GM06990 (cell line): ENCODE measurements at regions not wholly inside any gene's neighbourhood (a gene's known extent, or its start where the extent isn't known, plus 50 kb on each side); places are given as distances from the start of the nearest gene placed in this dataset.

ENCODE experiments used
- DNase-seq: peaks from one replicate; pipeline ENCODE4 v3.0.0-alpha.2; 2011; ENCODE audit not compliant: insufficient read length; ENCODE audit errors: extremely low read depth
- H3K27me3 ChIP-seq: replicated peaks from 2 replicates; pipeline ENCODE4 v1.6.0; 2011; ENCODE audit warnings: low read length; ENCODE audit not compliant: control insufficient read depth, insufficient read depth
- H3K36me3 ChIP-seq: 2 replicates; pipeline ENCODE4 v1.5.1; 2011; ENCODE audit warnings: low read length; ENCODE audit not compliant: control insufficient read depth, insufficient read depth
- H3K4me3 ChIP-seq: replicated peaks from 2 replicates; pipeline ENCODE4 v1.5.1; 2011; ENCODE audit warnings: low read depth, mild to moderate bottlenecking, control low read depth, low read length
- CTCF ChIP-seq: IDR thresholded peaks from 2 replicates; pipeline ENCODE4 v1.5.1; 2011; ENCODE audit warnings: low read length, control low read depth, mild to moderate bottlenecking, inconsistent platforms; ENCODE audit not compliant: insufficient read depth, poor library complexity, severe bottlenecking

GRCh38 chr3:106512846-106513245, 644.0 kb upstream of the CBLB start:
- Histone ChIP-seq H3K27me3 (no peaks in the 10 kb centered on the region), H3K36me3 (no peaks in the 10 kb centered on the region), H3K4me3 (no peak overlapping the region)
- TF ChIP-seq CTCF = no peak
- DNase-seq = no peak

- no peak overlapping the region for H3K4me3 ChIP-seq
- no peaks in the 10 kb centered on the region for H3K27me3 ChIP-seq
- no peaks in the 10 kb centered on the region for H3K36me3 ChIP-seq
- no peak for DNase-seq
- TF ChIP-seq CTCF = no peak
Observed at GRCh38 chr3:106514431-106514830, 645.6 kb upstream of the CBLB start.

- TF ChIP-seq CTCF = no peak
- Histone ChIP-seq H3K4me3 (no peak overlapping the region), H3K27me3 (no peaks in the 10 kb centered on the region), H3K36me3 (no peaks in the 10 kb centered on the region)
- DNase-seq = no peak
Observed at GRCh38 chr3:106518516-106518915, 649.7 kb upstream of the CBLB start.

GRCh38 chr3:106522397-106522796, 653.6 kb upstream of the CBLB start:
- no peak for TF ChIP-seq CTCF
- no peak overlapping the region for H3K4me3 ChIP-seq
- no peak for DNase-seq
- H3K36me3 ChIP-seq = no peaks in the 10 kb centered on the region
- no peaks in the 10 kb centered on the region for H3K27me3 ChIP-seq

GRCh38 chr3:106528932-106529331, 660.1 kb upstream of the CBLB start:
- no peak for TF ChIP-seq CTCF
- H3K36me3 ChIP-seq = no peaks in the 10 kb centered on the region
- no peak for DNase-seq
- no peak overlapping the region for H3K4me3 ChIP-seq
- H3K27me3 ChIP-seq = no peaks in the 10 kb centered on the region

GRCh38 chr3:106529738-106530137, 660.9 kb upstream of the CBLB start:
- no peak for TF ChIP-seq CTCF
- DNase-seq = no peak
- no peaks in the 10 kb centered on the region for H3K36me3 ChIP-seq
- no peaks in the 10 kb centered on the region for H3K27me3 ChIP-seq
- no peak overlapping the region for H3K4me3 ChIP-seq
